Prostate gland (tissue), 2 donors: ENCODE measurements at regions not wholly inside any gene's neighbourhood (a gene's known extent, or its start where the extent isn't known, plus 50 kb on each side); places are given as distances from the start of the nearest gene placed in this dataset.

Source experiments
- DNase-seq: peaks from one replicate; pipeline ENCODE4 v3.0.0-alpha.2; 2019; ENCODE audit warnings: low spot score
- H3K27ac ChIP-seq, 2 donors: fragments of 200-600 bp; sonication (generic); 2 replicates each; pipeline ENCODE4 v1.5.1; 2017 to 2019
- H3K27me3 ChIP-seq: fragments of 200-600 bp; sonication (generic); replicated peaks from 2 replicates; pipeline ENCODE4 v1.5.1; 2019; ENCODE audit not compliant: insufficient read depth
- H3K36me3 ChIP-seq, 2 donors: fragments of 200-600 bp; sonication (generic); 1 replicate in 1 of 2; 2 replicates in 1 of 2; pipeline versions ENCODE4 v1.5.1 to v1.8.1; 2017 to 2019
- H3K4me1 ChIP-seq: fragments of 200-600 bp; sonication (generic); replicated peaks from 2 replicates; pipeline ENCODE4 v1.5.1; 2019
- H3K4me3 ChIP-seq, 2 donors: fragments of 200-600 bp; sonication (generic); 2 replicates each; pipeline ENCODE4 v1.5.1; 2017 to 2019
- H3K9me3 ChIP-seq: fragments of 200-600 bp; sonication (generic); 2 replicates; pipeline ENCODE4 v1.5.1; 2017
- POLR2A ChIP-seq: fragments of 450-650 bp; IDR thresholded peaks from one replicate; pipeline ENCODE4 v1.6.1; 2016; ENCODE audit warnings: antibody characterized with exemption, mild to moderate bottlenecking
- POLR2AphosphoS5 ChIP-seq: sonication (generic); formaldehyde crosslinking; IDR thresholded peaks from one replicate; pipeline ENCODE4 v1.6.1; 2017; ENCODE audit warnings: antibody characterized with exemption
- WGBS: methylation state at CpG from one replicate; pipeline ENCODE4 v1.1.5; 2018; 5-methylcytosine and 5-hydroxymethylcytosine counted together
- intact Hi-C: fragments of 100-400 bp; cut with DNase I; formaldehyde crosslinking; loops from one replicate; pipeline ENCODE4 v1.14.2; 2022
- TF ChIP-seq, protein P1 (sequence below), 4 experiments: fragments of 200-600 bp in 2 of 4; fragments of 450-650 bp in 2 of 4; sonication (generic) in 2 of 4; IDR thresholded peaks; 1 replicate in 3 of 4; 2 replicates in 1 of 4; pipeline ENCODE4 v1.5.1; 2016 to 2019; ENCODE audit warnings: antibody characterized with exemption in 4 of 4, mild to moderate bottlenecking in 2 of 4, moderate library complexity in 2 of 4

DNA sequence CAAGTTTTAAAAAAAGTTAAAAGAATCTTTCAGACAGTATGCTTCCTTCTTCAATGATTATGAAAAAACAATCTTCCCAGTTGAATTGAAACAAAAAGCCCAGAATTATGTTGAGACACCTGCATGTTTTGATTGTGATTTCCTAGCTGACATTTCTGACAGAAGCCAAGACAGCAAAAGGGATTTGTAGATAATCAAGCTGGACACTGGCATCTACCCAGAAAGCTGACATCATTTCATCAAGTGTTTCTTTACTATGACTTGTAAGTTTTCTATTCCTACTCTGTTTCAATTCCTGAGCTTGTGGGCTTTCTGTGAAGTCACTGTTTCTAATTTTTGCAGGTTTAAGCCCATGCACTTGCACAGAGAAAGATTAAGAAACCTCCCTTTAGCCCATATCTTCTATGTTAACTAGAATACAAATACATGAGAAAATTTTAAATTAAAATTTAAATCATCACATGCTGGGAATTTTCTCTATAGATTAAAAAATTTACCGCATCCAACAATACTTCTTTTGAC, 82.9 kb upstream of the CCDC85A start:
- H3K36me3 ChIP-seq: no peaks in the 10 kb centered on the region
- DNase-seq: no peak
- 96% methylated on average over 1 of the region's 1 CpG for WGBS

DNA sequence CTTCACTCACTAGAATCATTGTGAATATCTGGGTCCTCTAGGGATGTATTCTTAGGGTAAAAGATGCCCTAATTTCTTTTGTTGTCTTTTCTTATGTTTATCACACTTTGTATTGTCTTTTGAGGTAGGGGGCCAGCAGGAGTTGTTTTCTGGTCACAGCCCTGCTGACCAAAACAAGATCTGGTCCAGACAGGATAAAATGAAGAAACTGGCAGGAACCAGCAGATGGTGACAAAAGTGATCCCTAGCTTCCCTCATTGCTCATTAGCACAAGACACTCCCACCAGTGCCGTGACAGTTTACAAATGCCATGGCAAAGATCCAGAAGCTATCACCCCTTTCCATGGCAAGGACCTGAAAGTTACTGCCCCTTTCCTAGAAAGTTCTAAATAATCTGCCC, 81.7 kb upstream of the CCDC85A start:
- Histone ChIP-seq H3K4me1 (no peaks in the 10 kb centered on the region), H3K36me3 (no peaks in the 10 kb centered on the region), H3K9me3 (no peaks in the 10 kb centered on the region), H3K27ac (no peak overlapping the region), H3K4me3 (no peak overlapping the region), H3K27me3 (no peaks in the 10 kb centered on the region)
- DNase-seq: no peak
- intact Hi-C loops: no loop called here
- 0% methylated on average over 1 of the region's 1 CpG for WGBS
- TF ChIP-seq, protein P1, sequence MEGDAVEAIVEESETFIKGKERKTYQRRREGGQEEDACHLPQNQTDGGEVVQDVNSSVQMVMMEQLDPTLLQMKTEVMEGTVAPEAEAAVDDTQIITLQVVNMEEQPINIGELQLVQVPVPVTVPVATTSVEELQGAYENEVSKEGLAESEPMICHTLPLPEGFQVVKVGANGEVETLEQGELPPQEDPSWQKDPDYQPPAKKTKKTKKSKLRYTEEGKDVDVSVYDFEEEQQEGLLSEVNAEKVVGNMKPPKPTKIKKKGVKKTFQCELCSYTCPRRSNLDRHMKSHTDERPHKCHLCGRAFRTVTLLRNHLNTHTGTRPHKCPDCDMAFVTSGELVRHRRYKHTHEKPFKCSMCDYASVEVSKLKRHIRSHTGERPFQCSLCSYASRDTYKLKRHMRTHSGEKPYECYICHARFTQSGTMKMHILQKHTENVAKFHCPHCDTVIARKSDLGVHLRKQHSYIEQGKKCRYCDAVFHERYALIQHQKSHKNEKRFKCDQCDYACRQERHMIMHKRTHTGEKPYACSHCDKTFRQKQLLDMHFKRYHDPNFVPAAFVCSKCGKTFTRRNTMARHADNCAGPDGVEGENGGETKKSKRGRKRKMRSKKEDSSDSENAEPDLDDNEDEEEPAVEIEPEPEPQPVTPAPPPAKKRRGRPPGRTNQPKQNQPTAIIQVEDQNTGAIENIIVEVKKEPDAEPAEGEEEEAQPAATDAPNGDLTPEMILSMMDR (IDR thresholded peaks at IDR 0.05): no peak
- TF ChIP-seq POLR2AphosphoS5 (no peak), POLR2A (no peak)

More for the DNA sequence above, 82.9 kb upstream of the CCDC85A start:
- H3K4me1 ChIP-seq: no peaks in the 10 kb centered on the region
- intact Hi-C loops: no loop called here
- TF ChIP-seq, protein P1 (IDR thresholded peaks at IDR 0.05): no peak
- TF ChIP-seq POLR2AphosphoS5 (no peak), POLR2A (no peak)
- no peaks in the 10 kb centered on the region for H3K9me3 ChIP-seq
- H3K27me3 ChIP-seq: no peaks in the 10 kb centered on the region
- no peak overlapping the region for H3K4me3 ChIP-seq
- no peak overlapping the region for H3K27ac ChIP-seq

DNA sequence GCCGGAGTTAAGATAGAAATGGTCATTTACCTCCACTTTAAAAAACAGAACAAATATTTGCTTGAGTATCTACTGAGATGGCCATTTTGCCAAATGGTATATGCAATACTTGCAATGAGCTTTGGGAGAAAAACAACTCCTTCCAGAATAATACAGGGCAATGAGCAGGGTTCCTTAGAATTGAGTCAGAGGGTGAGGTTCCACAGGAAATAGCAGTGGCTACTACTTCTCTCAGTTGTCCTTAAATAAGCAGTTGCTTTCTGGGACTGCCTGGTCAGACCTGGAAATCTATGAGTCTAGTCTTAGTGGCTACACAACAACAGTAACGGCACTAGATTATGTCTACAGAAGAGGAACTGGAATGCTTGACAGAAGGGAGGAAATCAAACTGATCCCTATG, 80.9 kb upstream of the CCDC85A start:
- Histone ChIP-seq H3K9me3 (no peaks in the 10 kb centered on the region), H3K27me3 (no peaks in the 10 kb centered on the region), H3K4me3 (no peak overlapping the region), H3K36me3 (no peaks in the 10 kb centered on the region), H3K4me1 (no peaks in the 10 kb centered on the region), H3K27ac (no peak overlapping the region)
- DNase-seq: no peak
- WGBS: 86% methylated on average over 2 of the region's 2 CpGs
- intact Hi-C loops: no loop called here
- TF ChIP-seq POLR2A: no peak
- TF ChIP-seq, protein P1 (IDR thresholded peaks at IDR 0.05): no peak
- no peak for TF ChIP-seq POLR2AphosphoS5

DNA sequence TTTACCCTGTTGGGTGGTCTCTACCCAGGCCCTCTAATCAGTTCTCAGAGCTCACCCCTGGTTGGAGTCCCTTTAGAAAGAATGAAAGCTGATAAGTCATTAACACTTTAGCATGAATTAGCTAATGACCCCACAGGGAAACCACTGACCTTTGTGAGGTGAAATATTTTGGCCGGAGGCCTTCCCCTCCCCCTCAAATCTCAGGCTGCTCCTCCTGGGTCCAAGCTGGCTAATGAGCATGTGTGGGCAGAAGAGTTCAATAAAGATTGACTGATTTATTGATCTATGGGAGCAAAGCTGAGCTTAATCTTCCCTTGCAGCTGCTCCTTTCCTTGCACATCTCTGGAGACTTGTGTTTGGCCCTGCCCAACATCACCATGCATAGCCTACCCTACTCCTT, 78.8 kb upstream of the CCDC85A start:
- no peaks in the 10 kb centered on the region for H3K36me3 ChIP-seq
- H3K27me3 ChIP-seq: no peaks in the 10 kb centered on the region
- no peaks in the 10 kb centered on the region for H3K4me1 ChIP-seq
- TF ChIP-seq, protein P1 (IDR thresholded peaks at IDR 0.05): no peak
- TF ChIP-seq POLR2AphosphoS5 (no peak), POLR2A (no peak)
- H3K9me3 ChIP-seq: no peaks in the 10 kb centered on the region
- no peak overlapping the region for H3K27ac ChIP-seq
- no peak for DNase-seq
- 89% methylated on average over 1 of the region's 1 CpG for WGBS
- no peak overlapping the region for H3K4me3 ChIP-seq
- intact Hi-C loops: no loop called here

DNA sequence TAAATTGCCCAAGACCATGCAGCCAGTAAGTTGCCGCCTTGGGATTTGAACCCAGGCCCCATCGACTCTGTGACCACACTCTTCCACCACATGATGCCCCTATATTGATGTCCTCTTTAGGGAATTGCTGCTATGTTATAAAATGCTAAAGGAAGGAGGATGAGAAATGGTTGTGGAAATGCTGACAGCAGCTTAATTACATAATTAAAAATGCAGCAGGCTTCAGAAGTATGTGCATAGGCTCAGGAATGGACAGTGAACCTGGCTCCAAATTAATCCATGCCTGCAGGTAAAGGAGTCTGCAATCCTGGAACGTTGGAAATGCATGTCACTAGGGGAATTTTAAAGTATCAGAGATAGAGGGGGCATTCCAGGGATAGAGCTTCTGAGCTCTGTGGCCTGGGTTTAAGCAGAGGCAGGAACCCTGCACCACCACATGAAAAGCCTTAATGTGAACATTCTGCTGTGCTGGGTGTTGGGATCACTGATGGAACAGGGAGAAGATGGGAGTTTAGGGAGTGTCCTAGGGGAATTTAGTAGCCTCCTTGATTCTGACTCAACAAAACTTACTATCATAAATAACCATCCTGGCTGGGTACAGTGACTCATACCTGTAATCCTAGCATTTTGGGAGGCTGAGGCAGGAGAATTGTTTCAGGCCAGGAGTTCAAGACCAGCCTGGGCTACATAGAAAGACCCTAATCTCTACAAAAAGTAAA, 76.1 kb upstream of the CCDC85A start:
- Histone ChIP-seq H3K4me1 (no peaks in the 10 kb centered on the region), H3K27ac (no peak overlapping the region), H3K36me3 (no peaks in the 10 kb centered on the region), H3K4me3 (no peak overlapping the region), H3K9me3 (no peaks in the 10 kb centered on the region), H3K27me3 (no peaks in the 10 kb centered on the region)
- TF ChIP-seq, protein P1 (IDR thresholded peaks at IDR 0.05): no peak
- TF ChIP-seq POLR2A (no peak), POLR2AphosphoS5 (no peak)
- no peak for DNase-seq
- intact Hi-C loops: no loop called here
- WGBS: 76% methylated on average over 3 of the region's 3 CpGs
